Keratinocyte (primary cell): ENCODE measurements at regions not wholly inside any gene's neighbourhood (a gene's known extent, or its start where the extent isn't known, plus 50 kb on each side); places are given as distances from the start of the nearest gene placed in this dataset.

Experiments
- DNase-seq: peaks from one replicate; pipeline ENCODE4 v3.0.0-alpha.2; 2011; ENCODE audit warnings: low read depth, missing footprints, low spot score
- FAIRE-seq: peaks from 2 replicates; lab custom pipeline; 2011; peaks lifted over from hg19 to GRCh38; lab: Jason Lieb, UNC
- H2AFZ ChIP-seq: 2 replicates; pipeline ENCODE4 v1.6.0; 2012; ENCODE audit warnings: low read length, control low read depth, inconsistent platforms; ENCODE audit not compliant: control insufficient read depth
- H3K27ac ChIP-seq: 2 replicates; pipeline ENCODE4 v1.5.1; 2011; ENCODE audit warnings: low read length; ENCODE audit not compliant: control insufficient read depth, insufficient read depth
- H3K27me3 ChIP-seq: 3 replicates; pipeline ENCODE4 v1.6.0; 2011; ENCODE audit warnings: low read length; ENCODE audit not compliant: control insufficient read depth, insufficient read depth; ENCODE audit errors: extremely low read depth
- H3K36me3 ChIP-seq, 2 experiments: 2 replicates in 1 of 2; 3 replicates in 1 of 2; pipeline ENCODE4 v1.5.1; 2011; ENCODE audit warnings: low read length in 2 of 2, mild to moderate bottlenecking in 1 of 2; ENCODE audit not compliant: control insufficient read depth in 2 of 2, insufficient read depth in 2 of 2; ENCODE audit errors: extremely low read depth in 1 of 2
- H3K4me1 ChIP-seq: 3 replicates; pipeline ENCODE4 v1.5.1; 2011; ENCODE audit warnings: low read length; ENCODE audit not compliant: control insufficient read depth, insufficient read depth; ENCODE audit errors: extremely low read depth
- H3K4me2 ChIP-seq: 3 replicates; pipeline ENCODE4 v1.6.0; 2011; ENCODE audit warnings: low read depth, low read length; ENCODE audit not compliant: control insufficient read depth, insufficient read depth; ENCODE audit errors: extremely low read depth
- H3K4me3 ChIP-seq, 3 experiments: fragments of 200-600 bp in 1 of 3; sonication (generic) in 1 of 3; 2 replicates in 2 of 3; 3 replicates in 1 of 3; pipeline ENCODE4 v1.5.1; 2011 to 2016; ENCODE audit warnings: low read length in 3 of 3, mild to moderate bottlenecking in 3 of 3, control low read depth in 2 of 3, inconsistent platforms in 1 of 3, low read depth in 1 of 3, mixed read lengths in 1 of 3, mixed run types in 1 of 3, moderate library complexity in 1 of 3; ENCODE audit not compliant: control insufficient read depth in 2 of 3, insufficient read depth in 2 of 3; ENCODE audit errors: extremely low read depth in 1 of 3
- H3K79me2 ChIP-seq: 2 replicates; pipeline ENCODE4 v1.6.0; 2012; ENCODE audit warnings: low read length; ENCODE audit not compliant: control insufficient read depth, insufficient read depth
- H3K9ac ChIP-seq: 3 replicates; pipeline ENCODE4 v1.6.0; 2011; ENCODE audit warnings: low read length; ENCODE audit not compliant: control insufficient read depth, insufficient read depth; ENCODE audit errors: extremely low read depth
- H3K9me1 ChIP-seq: 3 replicates; pipeline ENCODE4 v1.6.0; 2011; ENCODE audit warnings: low read length; ENCODE audit not compliant: control insufficient read depth, insufficient read depth; ENCODE audit errors: extremely low read depth
- H3K9me3 ChIP-seq: 2 replicates; pipeline ENCODE4 v1.5.1; 2012; ENCODE audit warnings: low read depth, low read length; ENCODE audit not compliant: control insufficient read depth
- H4K20me1 ChIP-seq: 3 replicates; pipeline ENCODE4 v1.6.0; 2011; ENCODE audit warnings: low read length; ENCODE audit not compliant: control insufficient read depth, insufficient read depth; ENCODE audit errors: extremely low read depth
- CTCF ChIP-seq, 3 experiments: IDR thresholded peaks in 1 of 3; conservative IDR thresholded peaks in 1 of 3; optimal IDR thresholded peaks in 1 of 3; 2 replicates in 2 of 3; 3 replicates in 1 of 3; pipeline versions ENCODE3 to v1.5.1; 2011; ENCODE audit warnings: low read length in 3 of 3, mild to moderate bottlenecking in 3 of 3, moderate library complexity in 2 of 3, control low read depth in 1 of 3, inconsistent platforms in 1 of 3; ENCODE audit not compliant: insufficient read depth in 2 of 3; ENCODE audit errors: extremely low read depth in 1 of 3
- EZH2 ChIP-seq: IDR thresholded peaks from one replicate; pipeline ENCODE4 v1.6.1; 2012; ENCODE audit warnings: inconsistent platforms, mild to moderate bottlenecking, low read length, moderate library complexity
- dilution Hi-C: fragments of 300-500 bp; cut with MboI; formaldehyde crosslinking; loops from one replicate; pipeline ENCODE4 v1.7.0; 2020; ENCODE audit warnings: low sequenced_read_pairs; ENCODE audit not compliant: extremely low pct_ligation_motif_present

GRCh38 chr2:133856678-133857077 is 288.4 kb upstream of the NCKAP5 start:
- DNase-seq (no peak), FAIRE-seq (no peak)
- TF ChIP-seq CTCF (optimal IDR thresholded peaks at IDR 0.05 in 1 of 3, IDR thresholded peaks at IDR 0.05 in 1 of 3, conservative IDR thresholded peaks at IDR 0.05 in 1 of 3; ENCODE audit: extremely low read depth in 1 of 3, insufficient read depth in 2 of 3, low read length in 3 of 3), result no peak
- TF ChIP-seq EZH2, result no peak
- H3K4me1 ChIP-seq, result no peaks in the 10 kb centered on the region
- dilution Hi-C loops, result no loop called here
- H3K9me1 ChIP-seq, result no peaks in the 10 kb centered on the region
- H3K4me2 ChIP-seq, result no peak overlapping the region
- peaks cover 15% of the 10 kb centered on the region for H3K27me3 ChIP-seq
- H3K79me2 ChIP-seq, result no peaks in the 10 kb centered on the region
- no peak overlapping the region for H3K27ac ChIP-seq
- no peaks in the 10 kb centered on the region for H3K36me3 ChIP-seq
- no peaks in the 10 kb centered on the region for H4K20me1 ChIP-seq
- no peak overlapping the region for H3K4me3 ChIP-seq
- no peak overlapping the region for H3K9ac ChIP-seq
- no peaks in the 10 kb centered on the region for H3K9me3 ChIP-seq
- no peak overlapping the region for H2AFZ ChIP-seq

GRCh38 chr2:133859578-133859977 is 291.3 kb upstream of the NCKAP5 start:
- Histone ChIP-seq H3K79me2 (no peaks in the 10 kb centered on the region), H3K4me1 (no peaks in the 10 kb centered on the region), H2AFZ (no peak overlapping the region), H3K4me3 (no peak overlapping the region), H3K4me2 (no peak overlapping the region), H3K9me3 (no peaks in the 10 kb centered on the region), H3K36me3 (no peaks in the 10 kb centered on the region), H3K9me1 (no peaks in the 10 kb centered on the region), H3K9ac (no peak overlapping the region), H3K27ac (no peak overlapping the region), H3K27me3 (peaks cover 22% of the 10 kb centered on the region), H4K20me1 (no peaks in the 10 kb centered on the region)
- FAIRE-seq (no peak), DNase-seq (no peak)
- TF ChIP-seq CTCF (optimal IDR thresholded peaks at IDR 0.05 in 1 of 3, IDR thresholded peaks at IDR 0.05 in 1 of 3, conservative IDR thresholded peaks at IDR 0.05 in 1 of 3; ENCODE audit: extremely low read depth in 1 of 3, insufficient read depth in 2 of 3, low read length in 3 of 3), result no peak
- TF ChIP-seq EZH2, result no peak
- dilution Hi-C loops, result no loop called here
